GM21447 (cell line): ENCODE measurements at regions not wholly inside any gene's neighbourhood (a gene's known extent, or its start where the extent isn't known, plus 50 kb on each side); places are given as distances from the start of the nearest gene placed in this dataset.

Experiments
- ATAC-seq: cut with Tn5 transposase; IDR thresholded peaks from one replicate; pipeline ENCODE4 v1.9.1; 2021; ENCODE audit not compliant: unreplicated experiment

DNA sequence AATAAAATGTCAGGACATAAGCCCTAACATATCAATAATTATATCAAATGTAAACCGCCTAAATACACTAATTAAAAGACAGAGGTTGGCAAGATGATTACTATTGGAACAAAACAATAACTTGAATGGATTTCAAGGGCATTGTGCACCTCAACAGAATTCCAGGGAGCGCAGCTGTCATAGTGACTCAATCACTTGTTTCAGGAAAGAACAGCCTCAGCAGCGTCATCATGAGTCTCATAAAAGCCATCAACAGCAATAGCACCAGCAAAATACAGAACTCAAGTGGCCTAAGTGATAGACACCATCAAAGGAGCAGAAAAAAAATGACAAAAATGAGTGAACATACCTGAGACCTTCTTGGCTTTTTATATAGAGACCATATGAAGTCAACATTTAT lies 632.7 kb upstream of the NR5A2 start:
- no peak for ATAC-seq

- ATAC-seq: no peak
Observed at GRCh38 chr1:199396456-199396855, 631.1 kb upstream of the NR5A2 start.

DNA sequence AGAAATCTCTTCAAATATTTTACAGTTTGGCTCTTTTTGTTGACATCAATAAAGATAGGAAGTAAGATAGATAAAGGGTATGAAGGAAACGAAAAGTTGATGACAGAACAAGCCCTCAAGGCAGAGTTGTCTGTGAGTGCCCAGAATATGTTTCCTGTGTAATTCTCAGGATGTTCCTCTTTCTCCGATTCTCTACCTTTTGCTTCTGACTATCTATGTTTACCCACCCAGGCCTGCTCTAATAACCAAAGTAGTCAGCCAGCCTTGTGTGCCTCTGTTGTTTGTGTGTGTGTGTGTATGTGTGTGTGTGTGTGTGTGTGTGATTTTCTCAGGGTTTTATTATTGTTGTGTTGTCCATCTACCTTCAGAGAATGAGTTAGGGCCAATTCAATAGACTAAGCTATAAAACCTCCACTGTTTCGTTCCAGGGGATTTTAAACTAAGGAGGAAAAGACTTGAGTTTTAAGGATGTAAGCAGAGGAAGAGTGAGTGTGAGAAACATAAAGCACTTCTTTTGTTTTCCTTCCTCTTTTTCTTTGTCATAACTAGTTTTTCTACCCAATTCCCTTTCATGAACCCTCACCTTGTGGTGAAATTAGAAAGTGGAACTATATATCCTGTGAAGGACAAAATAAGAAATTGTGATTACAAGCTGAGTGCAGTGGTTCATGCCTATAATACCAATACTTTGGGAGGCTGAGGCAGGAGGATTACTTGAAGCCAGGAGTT lies 627.4 kb upstream of the NR5A2 start:
- ATAC-seq: peak; percentile 92

DNA sequence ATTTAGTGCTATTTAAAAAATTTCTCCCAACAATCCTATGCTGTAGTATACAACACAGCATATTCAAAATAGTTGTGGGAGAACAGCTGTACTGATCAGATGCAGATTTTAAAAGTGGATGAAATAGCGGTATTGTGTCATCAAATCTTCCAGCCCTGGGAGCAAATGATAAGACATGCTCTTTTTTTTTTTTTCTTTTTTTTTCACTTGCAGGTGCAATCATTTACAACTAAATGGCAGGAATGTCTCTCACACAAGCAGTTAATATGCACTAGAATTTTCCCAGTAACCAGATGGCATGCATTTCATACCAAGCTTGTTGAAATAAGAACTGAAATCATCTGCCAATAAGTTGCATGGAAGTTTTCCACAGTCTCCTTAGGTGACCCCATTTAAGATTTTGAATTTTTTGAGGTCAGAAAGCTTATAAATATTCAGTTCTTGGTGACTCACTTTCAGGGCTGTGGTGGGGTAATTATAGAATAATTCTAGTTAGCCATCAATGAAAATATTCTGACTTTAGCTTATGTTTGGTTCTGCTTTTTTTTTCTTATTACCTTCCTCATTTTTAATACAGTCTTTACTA lies 623.9 kb upstream of the NR5A2 start:
- ATAC-seq: no peak

DNA sequence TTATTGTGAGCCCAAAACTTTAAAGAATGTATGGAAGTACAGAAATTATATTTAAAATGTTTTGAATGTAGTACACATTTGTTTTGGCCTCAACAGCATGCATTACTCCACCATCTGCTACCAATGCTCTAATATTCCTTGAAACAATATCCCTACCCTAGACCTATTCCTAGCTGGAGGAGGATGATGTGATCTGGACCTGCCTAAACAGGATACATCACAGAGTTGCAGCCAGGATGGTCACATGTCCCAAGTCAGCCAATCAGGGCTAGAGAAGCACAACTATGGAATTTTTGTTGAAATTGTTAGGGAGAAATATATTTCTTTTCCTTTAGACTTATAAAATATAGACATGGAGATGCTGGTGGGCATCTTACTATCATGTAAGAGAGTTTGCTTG lies 623.3 kb upstream of the NR5A2 start:
- no peak for ATAC-seq

- no peak for ATAC-seq
Observed at GRCh38 chr1:199404976-199405375, 622.5 kb upstream of the NR5A2 start.

DNA sequence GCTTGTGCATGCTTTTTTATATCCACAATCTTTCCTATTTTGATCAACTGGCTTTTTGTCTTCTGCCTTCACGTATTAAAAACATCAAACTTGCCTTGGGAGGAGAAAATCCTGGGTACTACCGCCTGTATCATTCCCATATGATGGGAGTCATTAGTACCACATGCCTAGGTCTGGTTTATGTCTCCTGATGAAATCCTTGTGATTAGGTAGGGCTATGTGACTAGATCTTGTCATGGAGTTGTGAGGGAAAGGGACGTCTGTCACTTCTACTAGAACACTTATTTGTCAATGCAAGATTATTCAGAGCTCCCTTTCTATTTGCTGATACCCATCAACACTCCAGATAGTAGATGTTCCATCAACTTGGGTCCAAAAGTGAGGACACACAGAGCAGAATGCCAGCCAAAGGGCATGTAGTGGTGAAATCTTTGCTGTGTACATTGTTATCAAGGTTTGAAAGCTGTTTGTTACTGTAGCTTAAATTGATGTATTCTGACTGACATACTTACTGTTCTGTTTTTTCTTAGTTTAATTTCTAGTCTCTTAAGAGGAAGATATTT lies 621.8 kb upstream of the NR5A2 start:
- ATAC-seq: no peak

- ATAC-seq: no peak
Observed at GRCh38 chr1:199410462-199410861, 617.0 kb upstream of the NR5A2 start.

GRCh38 chr1:199411506-199411905 lies 616.0 kb upstream of the NR5A2 start:
- ATAC-seq: no peak

- no peak for ATAC-seq
Observed at GRCh38 chr1:199422206-199422605, 605.3 kb upstream of the NR5A2 start.

GRCh38 chr1:199447906-199448305 lies 579.6 kb upstream of the NR5A2 start:
- ATAC-seq: no peak

- no peak for ATAC-seq
Observed at GRCh38 chr1:199448646-199449045, 578.9 kb upstream of the NR5A2 start.

DNA sequence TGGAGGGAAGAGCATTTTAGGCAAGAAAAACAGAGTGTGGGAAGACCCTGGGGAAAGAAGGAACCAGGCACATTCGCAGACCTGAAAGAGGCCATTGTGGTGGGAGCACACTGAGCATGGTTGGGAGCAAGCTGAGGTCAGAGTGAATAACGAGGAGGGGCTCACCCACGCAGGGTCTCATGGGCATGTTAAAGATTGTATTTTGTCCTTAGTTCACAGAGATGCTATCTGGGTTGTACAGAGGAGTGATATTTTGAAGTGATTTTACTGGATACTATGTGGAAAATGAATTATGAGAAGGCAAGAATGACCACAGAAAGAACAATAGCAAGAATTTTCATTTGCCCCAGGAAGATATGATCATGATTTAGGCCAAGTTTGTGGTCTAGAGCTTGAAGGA lies 578.3 kb upstream of the NR5A2 start:
- ATAC-seq: no peak

- ATAC-seq: no peak
Observed at GRCh38 chr1:199449681-199450080, 577.8 kb upstream of the NR5A2 start.

DNA sequence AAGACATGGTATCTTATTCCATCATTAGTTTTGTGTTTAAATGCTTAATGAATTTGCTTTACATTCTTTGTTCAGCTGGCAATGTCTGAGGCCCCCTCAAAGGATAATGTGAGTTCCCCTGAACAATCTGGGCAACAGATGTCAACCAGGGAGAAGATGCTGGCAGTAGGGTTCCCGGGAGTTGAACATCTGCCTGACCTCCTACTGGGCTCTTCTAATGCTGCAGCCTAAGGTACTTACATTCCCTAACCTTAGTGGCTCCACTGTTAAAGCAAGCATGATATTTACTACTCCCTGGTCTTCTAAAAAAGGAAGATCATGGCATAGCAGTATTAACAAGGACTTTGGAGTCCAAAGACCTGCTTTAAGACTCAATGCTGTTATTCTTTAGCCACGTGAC lies 574.9 kb upstream of the NR5A2 start:
- no peak for ATAC-seq

GRCh38 chr1:199453723-199454122 lies 573.8 kb upstream of the NR5A2 start:
- no peak for ATAC-seq

- ATAC-seq: no peak
Observed at GRCh38 chr1:199460933-199461332, 566.6 kb upstream of the NR5A2 start.

DNA sequence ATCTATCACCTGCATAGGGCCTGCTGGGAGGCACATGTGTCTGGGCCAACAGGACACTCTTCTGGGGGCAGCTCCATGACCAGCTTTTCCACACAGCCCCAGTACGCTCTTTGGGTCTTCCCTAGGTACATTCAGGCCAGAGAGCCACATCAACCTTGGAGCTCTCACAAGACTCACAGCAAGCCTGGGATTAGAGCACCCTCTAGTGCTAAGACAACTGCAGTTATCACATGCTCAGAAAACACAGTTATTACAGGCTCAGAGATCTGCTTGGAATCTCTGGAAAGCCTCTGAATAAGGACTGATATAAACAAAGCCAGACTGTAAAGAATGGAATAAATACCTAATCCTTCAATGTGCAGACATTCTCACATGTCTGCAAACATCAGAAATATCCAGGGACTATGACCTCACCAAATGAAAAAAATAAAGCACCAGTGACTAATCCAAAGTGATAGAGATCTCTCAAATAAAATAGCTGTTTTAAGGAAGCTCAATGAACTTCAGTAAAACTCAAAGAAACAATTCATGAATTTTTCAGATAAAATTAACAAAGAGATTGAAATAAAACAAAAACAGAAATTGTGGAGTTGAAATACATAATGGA lies 563.9 kb upstream of the NR5A2 start:
- ATAC-seq: no peak

- ATAC-seq: no peak
Observed at GRCh38 chr1:199466961-199467360, 560.5 kb upstream of the NR5A2 start.

DNA sequence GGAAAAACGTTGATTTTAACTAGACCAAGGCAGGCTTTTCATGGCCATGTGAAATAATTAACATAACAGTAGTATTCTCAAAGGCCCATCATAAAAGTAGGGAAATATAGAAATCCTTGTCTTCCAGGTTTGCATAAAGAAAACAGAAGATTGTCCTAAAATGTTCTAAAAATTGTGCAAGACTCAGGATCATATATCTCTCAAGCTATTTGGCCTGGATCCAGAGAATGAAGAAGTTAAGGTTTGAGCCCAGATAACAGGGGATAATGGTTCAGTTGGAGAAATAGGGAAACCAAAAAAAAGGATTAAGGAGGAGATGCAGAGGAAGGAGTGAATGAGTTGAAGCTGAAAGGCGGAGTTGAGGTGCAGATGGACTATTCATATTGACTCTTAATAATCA lies 555.5 kb upstream of the NR5A2 start:
- ATAC-seq: no peak

GRCh38 chr1:199472978-199473377 lies 554.5 kb upstream of the NR5A2 start:
- no peak for ATAC-seq

GRCh38 chr1:199474738-199475137 lies 552.8 kb upstream of the NR5A2 start:
- ATAC-seq: no peak
